ENCODE measurements at regions not wholly inside any gene's neighbourhood (a gene's known extent, or its start where the extent isn't known, plus 50 kb on each side); places are given as distances from the start of the nearest gene placed in this dataset.

DNA sequence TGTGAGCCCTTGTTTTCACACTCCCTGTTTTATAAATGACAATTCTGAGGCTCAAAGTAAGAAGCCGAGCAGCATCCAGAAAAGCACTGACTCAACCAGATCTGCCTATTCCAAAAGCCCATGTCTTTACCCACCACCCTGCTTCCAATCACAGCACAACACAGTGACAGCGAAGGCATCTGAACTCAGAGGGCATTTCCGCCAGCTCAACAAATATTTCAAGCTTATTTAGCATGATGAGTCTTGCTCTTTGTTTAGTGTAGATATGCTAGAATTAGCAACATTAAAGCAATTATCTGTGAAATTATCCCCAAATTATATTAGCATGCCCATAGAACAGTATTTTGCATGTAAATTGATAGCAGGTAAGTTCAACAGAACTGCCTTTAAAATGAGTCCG, 359.1 kb upstream of the RAB6C start:
- TF ChIP-seq TAF1 (IDR thresholded peaks at IDR 0.05; ENCODE audit: low read depth, low read length), result no peak
- no peak for TF ChIP-seq POLR2AphosphoS5 (IDR thresholded peaks at IDR 0.05; ENCODE audit: low read depth, low read length)
- TF ChIP-seq POLR2A (IDR thresholded peaks at IDR 0.05; ENCODE audit: low read depth, low read length), result no peak
- TF ChIP-seq SPI1 (IDR thresholded peaks at IDR 0.05; ENCODE audit: low read depth, low read length), result no peak
